Smooth muscle cell of the brain vasculature (primary cell): ENCODE measurements at regions not wholly inside any gene's neighbourhood (a gene's known extent, or its start where the extent isn't known, plus 50 kb on each side); places are given as distances from the start of the nearest gene placed in this dataset.
"Not testable (repeated sequence)": the region's sequence is repeated elsewhere in the genome, so short reads cannot be mapped to it uniquely, and the experiment has no call there.

Experiments used
- DNase-seq: peaks from one replicate; pipeline ENCODE4 v3.0.0-alpha.2; 2012; ENCODE audit warnings: low read depth, low spot score

DNA sequence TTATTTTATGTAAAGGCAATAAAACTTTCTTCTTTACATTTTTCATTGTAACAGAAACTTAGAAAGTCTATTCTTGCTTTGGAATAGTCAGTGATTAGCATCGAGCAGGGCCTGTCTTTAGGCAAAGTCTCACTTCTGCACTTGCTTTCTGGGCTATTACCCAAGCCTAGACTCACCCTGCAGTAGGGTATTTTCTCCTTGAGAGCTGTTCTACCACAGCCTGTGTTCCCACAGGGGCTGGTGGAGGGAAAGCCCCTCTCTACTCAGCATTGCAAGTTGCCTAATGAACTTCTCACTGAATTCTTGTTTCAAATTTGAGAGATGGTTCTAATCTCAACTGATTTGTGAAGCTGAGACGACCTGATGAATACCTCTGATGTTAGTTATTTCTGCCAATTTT is 111.7 kb upstream of the KLHL14 start:
- no peak for DNase-seq

DNA sequence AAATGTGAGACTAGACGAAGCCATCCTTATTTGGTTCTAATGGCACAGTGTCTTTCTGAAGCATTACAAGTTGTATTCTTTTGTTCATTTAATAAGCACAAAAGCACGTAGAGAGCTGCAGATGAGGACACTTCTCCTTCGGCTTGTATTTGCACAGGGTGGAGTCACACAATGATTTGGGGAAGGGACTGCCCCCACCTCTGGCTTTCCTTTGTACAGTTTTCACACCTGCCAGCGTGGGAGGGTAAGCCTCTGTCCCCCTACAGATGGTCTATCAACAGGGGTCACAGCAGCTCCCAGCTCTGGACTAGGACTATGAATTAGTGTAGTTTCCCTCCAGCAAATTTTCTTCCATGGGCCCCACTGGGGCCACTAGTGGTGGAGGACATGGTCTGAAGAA is 108.2 kb upstream of the KLHL14 start:
- no peak for DNase-seq

DNA sequence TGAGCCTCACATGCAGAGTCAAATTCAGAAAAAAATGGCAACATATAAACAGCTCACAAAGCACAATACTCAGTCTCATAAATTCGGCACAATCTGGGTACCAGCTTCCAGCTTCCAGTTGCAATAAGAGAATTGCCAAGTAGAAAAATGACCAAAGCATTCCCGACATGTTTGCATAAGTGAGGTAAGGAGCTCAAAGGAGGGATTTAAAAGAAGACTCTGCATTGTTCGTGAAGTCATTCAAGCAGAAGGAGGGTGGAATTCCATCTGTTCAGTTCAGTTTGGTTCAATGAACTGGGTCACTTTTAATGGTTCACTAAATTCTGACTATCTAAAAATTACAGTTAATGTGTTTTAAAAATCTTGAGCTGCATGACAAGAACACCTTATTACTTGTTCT is 106.7 kb upstream of the KLHL14 start:
- no peak for DNase-seq

DNA sequence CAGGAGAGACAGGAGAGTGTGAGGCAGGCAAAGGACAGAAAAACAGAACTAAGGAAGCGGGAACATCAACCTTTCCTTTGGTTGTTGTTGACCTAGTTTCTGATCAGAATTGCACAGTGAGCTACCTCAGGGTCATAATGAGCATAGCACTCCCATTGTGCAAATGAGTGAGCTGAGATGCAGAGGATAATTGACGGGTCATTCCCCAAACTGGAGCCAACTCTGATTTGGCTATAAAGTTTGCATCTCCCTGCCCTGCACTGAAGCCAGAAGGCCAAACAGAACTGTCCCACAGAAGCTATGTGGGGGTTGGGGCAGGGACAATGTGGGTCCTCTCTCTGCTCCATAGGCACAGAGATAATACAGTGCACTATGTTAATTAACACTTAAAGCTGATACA is 105.6 kb upstream of the KLHL14 start:
- DNase-seq, result no peak

DNA sequence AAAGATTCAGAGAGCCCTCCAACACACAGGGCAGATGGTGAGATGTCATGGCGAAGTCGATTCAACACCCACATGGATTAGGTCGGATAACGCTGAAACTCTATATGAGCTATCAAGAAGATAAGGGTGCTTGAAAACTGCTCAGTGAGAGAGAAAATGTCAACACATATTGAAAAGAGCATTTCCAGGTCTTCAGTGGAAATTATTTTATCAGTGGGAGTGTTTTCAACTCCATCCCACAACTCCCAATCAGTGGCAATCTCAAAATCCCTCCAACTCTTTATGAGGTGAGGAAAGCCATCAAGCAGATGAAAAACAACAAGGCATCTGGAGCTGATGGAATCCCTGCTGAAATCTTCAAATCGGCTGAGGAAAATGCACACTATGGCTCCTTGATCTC is 104.5 kb upstream of the KLHL14 start:
- DNase-seq, result no peak

DNA sequence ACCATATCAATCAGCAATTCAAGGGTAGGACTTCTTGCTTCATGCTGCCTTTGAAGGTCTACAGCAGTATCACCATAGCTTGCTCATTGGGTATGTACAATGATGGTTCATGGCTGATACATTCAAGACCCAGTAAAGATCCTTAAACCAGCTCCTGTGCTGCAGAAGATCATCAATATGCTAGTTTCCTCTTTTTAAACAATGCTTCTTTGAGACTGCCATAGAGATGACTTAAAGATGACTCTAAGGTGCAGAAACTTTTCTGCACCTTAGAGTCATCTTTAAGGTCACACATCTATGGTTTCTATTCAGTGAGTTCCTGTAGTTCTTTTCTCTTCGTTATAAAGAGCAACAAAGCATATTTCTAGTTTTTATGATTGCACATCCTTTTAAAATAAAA is 102.8 kb upstream of the KLHL14 start:
- DNase-seq, result no peak

DNA sequence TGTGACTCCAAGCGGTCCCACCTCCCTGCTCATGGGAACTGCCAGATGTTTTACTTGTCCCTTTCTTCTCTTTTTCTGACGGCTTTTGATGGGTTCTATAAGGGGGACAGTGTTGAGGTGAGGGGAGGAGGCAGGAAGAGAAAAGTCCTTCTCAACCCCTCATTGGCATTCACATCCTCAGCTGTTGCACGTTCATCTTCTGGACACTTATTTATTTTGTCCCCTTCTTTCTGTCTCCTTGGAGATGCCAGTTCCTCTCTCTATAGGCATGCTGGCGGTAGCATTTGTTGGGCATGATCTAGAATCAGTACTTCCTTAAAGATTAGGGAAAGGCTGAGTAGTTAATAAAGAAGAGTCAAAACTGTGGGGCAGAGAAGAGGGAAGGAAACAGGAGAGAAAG is 99.0 kb upstream of the KLHL14 start:
- DNase-seq, result no peak

DNA sequence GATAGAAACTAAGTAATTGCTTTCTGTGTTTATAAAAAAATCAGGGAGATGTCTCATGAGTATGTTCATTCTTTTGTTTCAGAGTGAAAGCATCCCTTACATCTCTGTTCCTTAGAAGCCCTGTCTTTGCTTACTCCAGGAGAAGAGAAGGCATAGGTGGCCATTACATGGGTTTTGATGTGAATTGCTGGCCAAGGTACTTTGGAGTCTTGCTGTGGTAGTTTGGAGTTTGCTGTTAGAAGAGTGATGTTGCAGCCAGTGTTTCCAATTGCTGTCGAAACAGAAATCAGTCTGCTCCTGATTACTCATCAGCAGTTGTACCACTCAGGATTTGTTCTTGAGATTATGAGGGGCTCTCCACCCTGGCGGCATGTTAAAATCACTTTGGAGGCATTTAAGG is 97.8 kb upstream of the KLHL14 start:
- no peak for DNase-seq

DNA sequence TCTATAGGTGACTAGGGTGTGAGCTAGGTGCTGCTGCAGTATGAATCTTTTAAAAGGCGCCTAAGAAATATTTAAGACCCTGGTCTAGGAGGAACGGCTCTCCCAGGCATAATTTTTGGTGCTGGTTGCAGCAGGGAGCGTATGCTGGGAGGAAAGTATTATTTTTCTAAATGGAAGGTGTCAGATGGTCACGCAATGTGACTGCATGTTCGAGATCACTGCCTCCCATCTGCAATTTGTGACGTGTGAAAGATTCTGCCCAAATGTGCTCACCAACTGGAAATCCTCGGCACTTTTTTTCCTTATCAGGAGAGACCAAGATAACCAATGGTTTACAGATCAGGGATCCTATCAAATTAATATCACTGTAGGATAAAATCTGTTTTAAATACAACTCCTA is 95.6 kb upstream of the KLHL14 start:
- DNase-seq, result no peak

DNA sequence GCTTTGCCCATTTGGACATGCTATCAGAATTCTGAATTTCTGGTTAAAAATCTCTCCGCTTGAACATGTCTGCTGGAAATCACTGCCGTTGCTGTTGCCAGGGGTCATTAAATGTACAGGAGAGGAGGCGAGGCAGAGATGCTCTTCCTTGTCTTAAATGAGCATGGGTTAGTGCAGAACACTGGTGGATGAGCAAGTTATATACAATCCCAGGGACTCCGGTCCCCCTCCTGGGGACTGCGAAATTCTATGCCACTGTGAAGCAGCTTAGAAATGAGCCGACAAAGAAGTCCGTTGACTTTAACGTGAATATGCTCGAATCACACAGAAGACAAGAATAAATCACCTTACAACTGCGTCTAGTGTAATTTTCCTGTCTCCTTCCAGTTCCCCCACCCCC is 95.1 kb upstream of the KLHL14 start:
- no peak for DNase-seq

DNA sequence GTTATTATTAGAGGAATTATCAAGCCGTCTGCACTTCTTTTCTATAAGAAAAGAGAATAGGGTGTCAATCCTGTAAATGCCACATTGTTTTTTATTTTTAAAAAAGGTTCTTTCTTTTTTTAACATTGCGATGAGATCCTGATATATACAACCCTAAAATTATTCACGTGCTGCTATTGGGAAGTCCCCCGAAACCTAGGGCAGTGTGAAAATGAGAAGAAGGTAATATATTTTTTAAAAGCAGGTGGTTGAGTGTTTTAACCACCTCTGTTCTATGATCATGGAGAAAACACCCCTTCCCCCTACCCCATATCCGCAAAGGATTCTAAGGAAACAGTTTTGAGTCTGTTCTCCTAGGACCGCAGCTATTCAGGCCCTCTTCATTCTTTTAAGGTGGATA is 94.5 kb upstream of the KLHL14 start:
- DNase-seq, result no peak

DNA sequence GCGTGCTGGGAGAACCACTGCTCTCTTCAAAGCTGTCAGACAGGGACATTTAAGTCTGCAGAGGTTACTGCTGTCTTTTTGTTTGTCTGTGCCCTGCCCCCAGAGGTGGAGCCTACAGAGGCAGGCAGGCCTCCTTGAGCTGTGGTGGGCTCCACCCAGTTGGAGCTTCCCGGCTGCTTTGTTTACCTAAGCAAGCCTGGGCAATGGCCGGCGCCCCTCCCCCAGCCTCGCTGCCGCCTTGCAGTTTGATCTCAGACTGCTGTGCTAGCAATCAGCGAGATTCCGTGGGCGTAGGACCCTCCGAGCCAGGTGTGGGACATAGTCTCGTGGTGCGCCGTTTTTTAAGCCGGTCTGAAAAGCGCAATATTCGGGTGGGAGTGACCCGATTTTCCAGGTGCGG is 89.2 kb upstream of the KLHL14 start:
- DNase-seq, result not testable (repeated sequence)

DNA sequence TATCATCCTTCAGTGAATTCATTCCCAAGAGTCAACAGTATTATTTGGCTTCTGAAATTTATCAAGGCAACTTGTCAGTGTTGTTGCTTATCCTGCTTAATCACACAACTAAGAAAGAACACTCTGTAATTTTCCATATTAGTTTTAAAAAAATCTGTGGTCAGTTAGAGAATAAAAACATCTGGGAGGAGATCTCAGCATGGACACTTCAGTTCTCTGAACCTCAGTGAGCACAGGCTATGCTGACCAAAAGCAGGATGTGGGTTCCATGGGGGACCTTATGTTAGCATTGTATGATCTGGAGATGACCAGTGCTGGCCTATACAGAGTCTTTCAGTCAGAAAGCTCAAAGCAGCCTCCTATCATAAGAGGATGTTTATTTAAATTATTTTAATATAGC is 79.1 kb upstream of the KLHL14 start:
- peak; percentile 7 for DNase-seq

DNA sequence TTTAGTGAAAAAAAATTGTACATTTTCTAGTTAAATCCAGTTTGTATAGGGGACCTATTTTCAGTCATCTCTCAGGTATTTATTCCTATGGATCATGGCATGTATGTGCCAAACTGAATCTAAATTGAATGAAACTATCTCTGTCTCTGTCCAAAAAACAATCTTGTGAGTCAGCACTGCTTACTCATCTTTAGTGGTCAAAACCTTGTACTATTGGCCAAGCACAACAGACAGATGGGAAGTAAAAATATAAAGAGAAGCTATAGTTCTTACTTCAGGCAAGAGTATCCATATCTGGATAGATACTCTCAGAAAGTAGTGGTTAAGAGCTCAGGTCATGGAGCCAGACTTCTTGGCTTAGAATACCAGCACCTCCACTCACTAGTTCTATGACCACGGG is 76.0 kb upstream of the KLHL14 start:
- DNase-seq, result no peak

DNA sequence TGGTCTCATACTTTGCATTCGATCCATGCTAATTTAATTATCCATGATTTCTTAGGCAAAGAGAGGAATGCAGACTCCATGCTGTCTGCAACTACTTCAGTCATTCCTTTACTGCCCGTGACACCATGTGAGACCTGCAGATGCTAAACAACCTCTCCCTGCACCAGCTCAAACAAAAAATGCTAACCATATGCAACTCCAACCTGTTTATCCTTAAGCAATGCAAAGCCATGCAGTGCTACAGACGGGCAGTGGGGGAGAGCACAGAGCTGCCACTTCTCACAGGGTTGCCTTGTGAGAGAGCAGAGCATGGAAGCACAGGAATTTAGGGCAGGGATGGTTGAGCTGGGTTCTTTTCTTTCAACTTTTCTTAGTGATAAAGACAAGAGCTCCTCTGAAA is 74.9 kb upstream of the KLHL14 start:
- DNase-seq, result no peak

DNA sequence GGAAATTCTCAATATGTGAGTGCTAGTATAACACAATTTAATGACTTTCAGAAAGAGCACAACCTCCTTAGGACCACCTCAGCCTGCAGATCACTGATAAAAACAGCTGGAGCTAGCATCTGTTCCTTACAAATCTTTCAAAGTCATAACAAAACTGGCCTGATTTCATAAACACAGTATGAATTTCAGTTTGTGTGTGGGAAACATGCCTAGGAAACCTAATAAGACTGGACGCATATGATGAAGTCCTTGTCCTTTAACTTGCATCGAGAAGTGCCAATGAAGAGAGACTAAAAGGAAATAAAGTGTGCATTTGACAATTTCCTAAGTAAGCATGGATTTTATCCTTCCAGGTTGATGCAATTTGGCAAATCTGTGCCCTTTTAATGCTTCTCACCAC is 74.1 kb upstream of the KLHL14 start:
- no peak for DNase-seq

DNA sequence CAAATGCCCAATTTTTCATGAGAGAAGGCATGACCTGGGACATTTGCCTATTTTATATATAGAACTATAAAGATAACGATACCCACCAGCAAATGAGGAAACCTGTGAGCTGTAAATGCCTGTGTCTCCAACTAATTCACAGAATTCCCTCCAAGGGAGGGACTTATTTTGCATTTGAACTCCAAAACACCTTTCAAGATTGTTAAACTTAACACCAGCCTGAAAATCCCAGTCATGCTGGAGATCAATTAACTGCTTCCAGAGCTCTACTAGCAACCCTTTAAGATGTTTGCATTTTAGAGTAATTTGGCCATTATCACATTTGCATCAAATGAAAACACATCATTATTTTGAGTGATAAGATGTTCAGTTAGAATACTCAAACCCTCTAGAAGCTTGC is 68.1 kb upstream of the KLHL14 start:
- no peak for DNase-seq

DNA sequence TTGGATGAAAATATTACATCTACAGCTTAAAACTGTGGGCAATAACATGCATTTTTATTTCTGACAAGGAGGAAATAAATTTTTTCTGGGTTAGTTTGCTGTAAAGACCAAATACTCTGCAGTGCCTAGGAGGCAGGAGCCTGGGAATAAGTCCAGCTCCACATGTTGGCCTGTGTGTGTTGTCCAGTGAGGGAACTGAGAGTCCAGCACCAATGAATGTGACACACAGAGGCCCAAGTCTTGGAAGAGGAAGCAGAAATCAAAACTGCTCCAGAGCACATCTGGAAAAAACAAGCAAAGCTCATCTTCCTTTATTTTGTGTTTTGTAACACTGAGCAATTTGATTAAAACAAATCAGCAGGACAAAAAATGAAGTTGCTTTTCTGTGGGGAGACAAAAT is 63.1 kb upstream of the KLHL14 start:
- DNase-seq, result no peak

DNA sequence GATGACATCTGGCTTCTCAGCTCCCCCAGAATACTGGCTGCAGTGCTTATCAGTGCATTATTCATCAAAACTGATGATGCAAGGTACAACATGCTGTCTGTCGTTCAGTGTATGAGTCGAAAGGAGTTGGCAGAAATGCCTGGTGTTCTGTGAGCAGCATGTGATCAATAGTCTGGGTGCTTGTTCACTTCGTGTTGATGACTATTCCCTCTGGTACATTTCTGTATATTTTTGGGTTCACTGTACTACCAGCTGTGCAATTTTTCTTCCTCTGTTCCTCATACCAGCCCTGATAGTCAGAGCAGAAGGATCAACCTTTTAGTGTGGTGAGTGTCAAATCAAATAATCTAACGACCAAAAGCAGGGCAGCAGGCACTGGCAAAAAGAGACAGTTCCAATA is 59.0 kb upstream of the KLHL14 start:
- DNase-seq, result no peak

DNA sequence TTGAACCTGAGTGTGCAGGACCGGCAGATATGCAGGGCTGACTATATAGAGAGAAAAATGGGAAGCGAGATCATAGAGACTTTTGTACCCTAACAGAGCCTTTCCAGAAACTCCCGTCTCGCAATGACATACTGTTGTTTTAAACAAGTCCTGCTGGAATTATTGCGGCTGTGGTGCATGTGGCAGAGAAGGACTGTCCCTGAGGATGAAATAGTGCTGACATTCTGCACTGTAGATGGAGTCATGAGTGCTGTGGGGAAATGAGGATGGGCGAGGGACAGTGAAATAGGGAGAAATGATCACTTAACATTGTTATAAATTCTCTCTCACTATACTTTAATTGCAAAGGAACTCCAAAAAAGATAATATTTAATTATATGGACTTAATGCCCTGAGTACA is 50.4 kb upstream of the KLHL14 start:
- no peak for DNase-seq
